ENCODE measurements at regions not wholly inside any gene's neighbourhood (a gene's known extent, or its start where the extent isn't known, plus 50 kb on each side); places are given as distances from the start of the nearest gene placed in this dataset.

DNA sequence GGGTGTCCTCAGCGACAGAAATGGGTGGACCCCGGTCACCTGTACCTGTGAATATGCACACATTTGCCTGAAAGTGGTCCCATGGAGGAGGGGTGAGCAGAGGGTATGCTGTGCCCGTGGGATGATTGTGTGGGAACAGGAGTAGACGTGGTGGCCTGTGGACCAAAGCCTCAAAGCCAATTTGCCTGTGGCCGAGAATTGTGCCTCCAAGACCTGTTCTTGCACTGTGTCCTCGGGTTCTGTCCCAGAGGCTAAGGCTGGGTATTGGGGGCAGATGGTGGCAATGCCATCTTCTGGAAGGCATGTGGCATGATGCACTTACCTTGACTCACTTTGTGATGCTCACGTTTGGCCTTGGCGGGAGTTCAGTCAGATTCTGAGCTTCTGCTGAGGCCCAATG lies 351.0 kb downstream of the TCERG1L start:
- H3K4me3 ChIP-seq (ENCODE audit: low read length), result no peak overlapping the region
- no peak for DNase-seq (ENCODE audit: low read depth)
- no peak for TF ChIP-seq CTCF (IDR thresholded peaks at IDR 0.05; ENCODE audit: insufficient read depth, low read depth, low read length, missing control alignments)

DNA sequence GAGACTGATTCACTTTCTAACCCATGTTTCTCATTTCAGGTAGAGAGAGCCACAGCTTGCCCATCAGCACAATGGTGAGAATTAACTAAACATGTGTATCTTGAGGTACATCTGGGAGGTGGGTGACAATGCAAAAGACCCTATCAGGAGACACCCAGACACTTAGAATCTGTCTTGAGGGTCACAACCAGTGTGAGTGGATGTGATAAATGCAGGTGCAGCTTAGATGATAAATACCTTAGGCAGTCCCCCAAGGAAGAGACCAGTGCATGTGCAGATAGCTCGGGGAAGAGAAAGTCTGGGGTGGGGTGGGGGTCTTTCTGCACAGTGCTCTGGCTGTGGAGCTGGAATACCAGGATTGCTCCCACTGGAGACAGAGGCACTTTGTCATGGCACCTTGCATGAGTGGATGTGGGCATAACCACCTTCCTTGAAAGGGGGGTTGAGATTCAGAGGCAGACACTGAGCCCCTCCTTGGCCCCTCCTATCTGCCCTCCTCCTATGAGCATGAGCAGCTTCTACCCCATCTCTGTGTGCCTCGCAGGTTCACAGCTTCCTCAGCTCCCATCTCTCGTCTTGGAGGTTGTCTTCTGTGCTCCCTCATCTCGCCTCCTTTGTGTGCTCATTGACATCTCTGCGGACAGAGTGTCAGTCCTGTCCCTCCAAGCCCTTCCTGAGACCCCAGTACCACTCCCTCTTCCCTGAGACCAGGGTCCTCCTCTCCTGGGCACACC lies 349.8 kb downstream of the TCERG1L start:
- H3K4me3 ChIP-seq (ENCODE audit: low read length), result no peak overlapping the region
- no peak for TF ChIP-seq CTCF (IDR thresholded peaks at IDR 0.05; ENCODE audit: insufficient read depth, low read depth, low read length, missing control alignments)
- no peak for DNase-seq (ENCODE audit: low read depth)

GRCh38 chr10:130962240-130963051 lies 349.1 kb downstream of the TCERG1L start:
- DNase-seq (ENCODE audit: low read depth), result no peak
- TF ChIP-seq CTCF (IDR thresholded peaks at IDR 0.05; ENCODE audit: insufficient read depth, low read depth, low read length, missing control alignments), result no peak
- H3K4me3 ChIP-seq (ENCODE audit: low read length), result no peak overlapping the region

- H3K4me3 ChIP-seq (ENCODE audit: low read length), result no peak overlapping the region
- DNase-seq (ENCODE audit: low read depth), result no peak
- no peak for TF ChIP-seq CTCF (IDR thresholded peaks at IDR 0.05; ENCODE audit: insufficient read depth, low read depth, low read length, missing control alignments)
Observed at GRCh38 chr10:130963052-130963393, 348.5 kb downstream of the TCERG1L start.

DNA sequence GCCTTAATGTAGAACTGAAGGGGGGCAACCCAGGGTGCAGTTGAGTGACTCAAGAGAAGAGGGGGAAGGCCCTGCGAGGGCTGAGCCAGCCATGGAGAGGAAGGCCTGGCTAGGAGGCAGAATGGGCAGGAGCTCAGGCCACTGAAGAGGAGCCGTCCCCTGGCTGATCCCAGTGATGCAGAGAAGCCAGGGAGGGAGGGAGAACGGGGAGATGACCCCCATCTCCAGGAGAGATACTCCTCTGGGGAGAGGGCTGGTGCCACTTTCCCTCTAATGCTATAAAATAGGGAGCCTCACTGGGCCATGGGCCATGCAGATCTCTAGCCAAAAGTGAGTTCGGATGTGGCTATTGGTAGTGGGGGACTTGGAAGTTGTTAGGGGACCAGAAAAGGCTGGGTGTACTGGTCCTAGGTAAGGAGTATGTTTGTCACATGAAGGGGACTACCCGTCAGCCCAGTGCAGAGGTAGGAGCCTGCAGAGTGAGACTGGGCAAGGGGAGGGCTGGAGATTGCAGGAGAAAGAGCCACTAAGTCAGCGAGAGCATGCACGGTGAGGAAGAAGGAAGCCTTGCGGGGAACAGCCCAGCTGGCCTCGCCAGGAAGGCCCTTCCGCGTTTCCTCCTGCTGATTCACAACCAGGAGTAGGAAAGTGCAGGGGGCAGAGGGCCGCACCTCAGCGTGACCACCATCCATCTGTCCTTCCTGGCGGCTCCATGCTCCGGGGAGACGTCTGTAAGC lies 347.6 kb downstream of the TCERG1L start:
- no peak for DNase-seq (ENCODE audit: low read depth)
- TF ChIP-seq CTCF (IDR thresholded peaks at IDR 0.05; ENCODE audit: insufficient read depth, low read depth, low read length, missing control alignments), result no peak
- no peak overlapping the region for H3K4me3 ChIP-seq (ENCODE audit: low read length)

DNA sequence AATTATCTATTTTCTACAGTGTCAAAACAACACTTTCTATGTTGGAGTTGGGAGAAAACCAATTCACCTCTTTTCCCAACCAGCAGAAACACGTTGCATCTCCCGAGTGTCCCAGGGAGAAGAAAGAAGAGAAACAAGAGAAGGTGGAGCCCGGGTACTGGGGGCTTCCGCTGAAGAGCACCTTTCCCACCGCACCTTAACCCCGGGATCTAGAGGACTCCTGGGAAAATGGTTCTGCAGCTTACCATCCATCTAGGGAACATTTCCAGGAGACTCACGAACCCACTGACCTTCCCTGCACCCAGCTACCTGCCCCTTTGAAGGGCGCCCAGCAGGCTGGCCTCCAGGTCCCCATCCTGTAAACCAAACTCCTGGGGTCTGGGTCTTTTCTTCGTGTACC lies 346.8 kb downstream of the TCERG1L start:
- TF ChIP-seq CTCF (IDR thresholded peaks at IDR 0.05; ENCODE audit: insufficient read depth, low read depth, low read length, missing control alignments), result no peak
- DNase-seq (ENCODE audit: low read depth), result no peak
- no peak overlapping the region for H3K4me3 ChIP-seq (ENCODE audit: low read length)

Data from epithelial cell of esophagus (primary cell).